AG10803 (cell line): ENCODE measurements at regions not wholly inside any gene's neighbourhood (a gene's known extent, or its start where the extent isn't known, plus 50 kb on each side); places are given as distances from the start of the nearest gene placed in this dataset.
A peak's percentile ranks its signal among the peaks of the same experiment; 100 is the strongest.

Source experiments
- DNase-seq: peaks from one replicate; pipeline ENCODE4 v3.0.0; 2010; ENCODE audit warnings: low read depth
- H3K4me3 ChIP-seq: 2 replicates; pipeline ENCODE4 v1.5.1; 2011; ENCODE audit warnings: mild to moderate bottlenecking, low read length, control low read depth
- CTCF ChIP-seq: conservative IDR thresholded peaks from 2 replicates; pipeline ENCODE4 v1.5.1; 2011; ENCODE audit warnings: mild to moderate bottlenecking, low read length, control low read depth, inconsistent platforms

- TF ChIP-seq CTCF, result no peak
- no peak overlapping the region for H3K4me3 ChIP-seq
- no peak for DNase-seq
Measured at GRCh38 chr16:74117798-74118197, 178.8 kb upstream of the PSMD7 start.

- no peak for DNase-seq
- H3K4me3 ChIP-seq, result no peak overlapping the region
- no peak for TF ChIP-seq CTCF
Measured at GRCh38 chr16:74113545-74113944, 183.1 kb upstream of the PSMD7 start.

GRCh38 chr16:74111456-74111982 is 185.1 kb upstream of the PSMD7 start:
- no peak for DNase-seq
- H3K4me3 ChIP-seq, result no peak overlapping the region
- TF ChIP-seq CTCF, result no peak

GRCh38 chr16:74107795-74108610 is 188.6 kb upstream of the PSMD7 start:
- DNase-seq, result peak; percentile 11
- peak; percentile 48 for TF ChIP-seq CTCF
- H3K4me3 ChIP-seq, result no peak overlapping the region

DNA sequence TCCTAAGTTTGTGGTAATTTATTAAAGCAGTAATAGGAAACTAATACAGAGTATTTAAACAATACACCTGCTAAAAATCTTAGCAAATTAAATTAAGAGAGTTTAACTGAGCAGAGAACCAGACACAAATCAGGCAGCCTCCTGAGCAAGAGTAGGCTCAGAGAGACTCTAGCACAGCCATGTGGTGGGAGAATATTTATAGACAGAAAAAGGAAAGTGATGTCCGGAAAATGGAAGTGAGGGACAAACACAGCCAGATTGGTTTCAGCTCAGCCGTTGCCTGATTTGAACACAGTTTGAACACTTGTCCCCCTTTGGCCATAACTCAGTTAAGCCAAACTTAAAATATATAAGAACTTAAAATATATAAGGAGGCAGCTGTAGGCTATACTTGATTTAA is 192.6 kb upstream of the PSMD7 start:
- no peak for TF ChIP-seq CTCF
- DNase-seq, result no peak
- H3K4me3 ChIP-seq, result no peak overlapping the region

DNA sequence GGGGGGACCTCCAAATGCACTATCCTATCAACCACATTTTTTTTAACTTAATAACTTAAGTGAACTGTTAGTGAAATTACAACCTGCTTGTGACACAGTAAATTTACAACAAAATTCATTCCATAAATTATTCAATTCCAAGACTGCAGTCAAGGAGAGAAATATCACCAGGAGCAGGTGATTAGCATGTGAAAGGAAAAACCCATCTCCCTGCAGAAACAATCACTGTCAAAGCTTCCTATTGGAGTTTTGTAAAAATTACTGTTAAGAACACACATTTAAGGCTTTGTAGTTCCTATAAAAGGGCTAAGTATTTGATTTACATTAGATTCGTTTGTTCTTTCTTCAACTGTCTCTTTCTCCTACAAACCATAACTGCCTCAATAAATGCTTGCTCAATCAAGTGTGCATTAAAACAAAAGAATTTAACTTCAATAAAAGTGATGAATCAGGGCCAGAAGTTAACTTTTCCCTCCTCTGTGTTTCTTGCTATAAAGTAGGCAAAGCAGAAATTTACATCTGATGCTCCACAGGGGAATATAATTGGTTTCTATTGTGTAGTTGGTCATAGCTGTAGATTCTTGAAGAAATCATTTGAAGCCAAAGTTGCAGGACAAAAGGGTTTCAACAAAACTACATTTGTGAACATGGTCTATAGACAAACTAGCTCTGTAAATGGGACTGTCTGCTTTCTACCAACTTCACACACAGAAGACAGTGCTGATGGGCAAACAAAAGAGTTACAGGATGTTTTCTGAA is 195.1 kb upstream of the PSMD7 start:
- TF ChIP-seq CTCF, result no peak
- no peak overlapping the region for H3K4me3 ChIP-seq
- no peak for DNase-seq
